HL-60 (cell line): ENCODE measurements at regions not wholly inside any gene's neighbourhood (a gene's known extent, or its start where the extent isn't known, plus 50 kb on each side); places are given as distances from the start of the nearest gene placed in this dataset.

Source experiments
- DNase-seq, 2 experiments: peaks; one replicate each; pipeline ENCODE4 v3.0.0-alpha.2; 2010 to 2020; ENCODE audit warnings: low read depth in 1 of 2, low spot score in 1 of 2
- H3K27ac ChIP-seq: fragments of 250-450 bp; sonication (Bioruptor Pico); replicated peaks from 2 replicates; pipeline ENCODE4 v1.5.1; 2020; ENCODE audit warnings: mild to moderate bottlenecking, moderate library complexity
- H3K27me3 ChIP-seq: fragments of 250-450 bp; sonication (Bioruptor Pico); 2 replicates; pipeline ENCODE4 v1.5.1; 2021; ENCODE audit warnings: mild to moderate bottlenecking, moderate library complexity; ENCODE audit not compliant: insufficient read depth, poor library complexity, severe bottlenecking
- H3K4me3 ChIP-seq: replicated peaks from 2 replicates; pipeline ENCODE4 v1.5.1; 2011; ENCODE audit warnings: mild to moderate bottlenecking, control low read depth, low read length; ENCODE audit not compliant: insufficient read depth
- GABPA ChIP-seq: IDR thresholded peaks from 2 replicates; pipeline ENCODE4 v1.6.1; 2012; ENCODE audit warnings: low read depth
- POLR2AphosphoS5 ChIP-seq: IDR thresholded peaks from 2 replicates; pipeline ENCODE4 v1.6.1; 2012; ENCODE audit warnings: low read depth
- SPI1 ChIP-seq: IDR thresholded peaks from 2 replicates; pipeline ENCODE4 v1.6.1; 2012; ENCODE audit warnings: low read depth, mild to moderate bottlenecking, borderline replicate concordance
- TF ChIP-seq, protein P1 (sequence below): IDR thresholded peaks from 2 replicates; pipeline ENCODE4 v1.6.1; 2012; ENCODE audit warnings: low read depth; ENCODE audit not compliant: insufficient replicate concordance
- TF ChIP-seq, protein P2 (sequence below): IDR thresholded peaks from one replicate; pipeline ENCODE4 v1.5.1; 2011; ENCODE audit warnings: low read length, control low read depth, inconsistent platforms; ENCODE audit not compliant: insufficient read depth

DNA sequence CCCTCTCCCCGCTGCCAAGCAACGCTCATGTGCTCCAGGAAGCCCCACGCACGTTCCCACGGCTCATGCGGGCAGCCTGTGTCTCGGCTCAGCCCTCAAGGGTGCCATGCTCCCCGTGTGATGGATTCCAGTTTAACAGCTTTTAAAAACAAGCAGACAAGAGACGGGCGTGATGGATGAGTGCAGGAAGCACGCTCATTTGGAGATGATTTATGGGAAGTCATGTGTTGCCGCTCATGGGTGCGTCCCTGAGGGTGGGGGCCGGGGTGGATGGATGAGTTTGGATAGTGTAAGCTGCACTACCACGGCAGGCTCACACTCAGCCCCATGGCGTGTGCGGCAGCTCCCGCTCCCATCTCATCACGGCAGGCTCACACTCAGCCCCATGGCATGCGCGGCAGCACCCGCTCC, 132.8 kb downstream of the RBFOX3 start:
- Histone ChIP-seq H3K4me3 (no peak overlapping the region), H3K27me3 (peaks cover 7% of the 10 kb centered on the region), H3K27ac (no peak overlapping the region)
- DNase-seq = no peak
- no peak for TF ChIP-seq SPI1
- no peak for TF ChIP-seq POLR2AphosphoS5
- TF ChIP-seq, protein P1, sequence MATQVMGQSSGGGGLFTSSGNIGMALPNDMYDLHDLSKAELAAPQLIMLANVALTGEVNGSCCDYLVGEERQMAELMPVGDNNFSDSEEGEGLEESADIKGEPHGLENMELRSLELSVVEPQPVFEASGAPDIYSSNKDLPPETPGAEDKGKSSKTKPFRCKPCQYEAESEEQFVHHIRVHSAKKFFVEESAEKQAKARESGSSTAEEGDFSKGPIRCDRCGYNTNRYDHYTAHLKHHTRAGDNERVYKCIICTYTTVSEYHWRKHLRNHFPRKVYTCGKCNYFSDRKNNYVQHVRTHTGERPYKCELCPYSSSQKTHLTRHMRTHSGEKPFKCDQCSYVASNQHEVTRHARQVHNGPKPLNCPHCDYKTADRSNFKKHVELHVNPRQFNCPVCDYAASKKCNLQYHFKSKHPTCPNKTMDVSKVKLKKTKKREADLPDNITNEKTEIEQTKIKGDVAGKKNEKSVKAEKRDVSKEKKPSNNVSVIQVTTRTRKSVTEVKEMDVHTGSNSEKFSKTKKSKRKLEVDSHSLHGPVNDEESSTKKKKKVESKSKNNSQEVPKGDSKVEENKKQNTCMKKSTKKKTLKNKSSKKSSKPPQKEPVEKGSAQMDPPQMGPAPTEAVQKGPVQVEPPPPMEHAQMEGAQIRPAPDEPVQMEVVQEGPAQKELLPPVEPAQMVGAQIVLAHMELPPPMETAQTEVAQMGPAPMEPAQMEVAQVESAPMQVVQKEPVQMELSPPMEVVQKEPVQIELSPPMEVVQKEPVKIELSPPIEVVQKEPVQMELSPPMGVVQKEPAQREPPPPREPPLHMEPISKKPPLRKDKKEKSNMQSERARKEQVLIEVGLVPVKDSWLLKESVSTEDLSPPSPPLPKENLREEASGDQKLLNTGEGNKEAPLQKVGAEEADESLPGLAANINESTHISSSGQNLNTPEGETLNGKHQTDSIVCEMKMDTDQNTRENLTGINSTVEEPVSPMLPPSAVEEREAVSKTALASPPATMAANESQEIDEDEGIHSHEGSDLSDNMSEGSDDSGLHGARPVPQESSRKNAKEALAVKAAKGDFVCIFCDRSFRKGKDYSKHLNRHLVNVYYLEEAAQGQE = no peak
- no peak for TF ChIP-seq GABPA
- TF ChIP-seq, protein P2, sequence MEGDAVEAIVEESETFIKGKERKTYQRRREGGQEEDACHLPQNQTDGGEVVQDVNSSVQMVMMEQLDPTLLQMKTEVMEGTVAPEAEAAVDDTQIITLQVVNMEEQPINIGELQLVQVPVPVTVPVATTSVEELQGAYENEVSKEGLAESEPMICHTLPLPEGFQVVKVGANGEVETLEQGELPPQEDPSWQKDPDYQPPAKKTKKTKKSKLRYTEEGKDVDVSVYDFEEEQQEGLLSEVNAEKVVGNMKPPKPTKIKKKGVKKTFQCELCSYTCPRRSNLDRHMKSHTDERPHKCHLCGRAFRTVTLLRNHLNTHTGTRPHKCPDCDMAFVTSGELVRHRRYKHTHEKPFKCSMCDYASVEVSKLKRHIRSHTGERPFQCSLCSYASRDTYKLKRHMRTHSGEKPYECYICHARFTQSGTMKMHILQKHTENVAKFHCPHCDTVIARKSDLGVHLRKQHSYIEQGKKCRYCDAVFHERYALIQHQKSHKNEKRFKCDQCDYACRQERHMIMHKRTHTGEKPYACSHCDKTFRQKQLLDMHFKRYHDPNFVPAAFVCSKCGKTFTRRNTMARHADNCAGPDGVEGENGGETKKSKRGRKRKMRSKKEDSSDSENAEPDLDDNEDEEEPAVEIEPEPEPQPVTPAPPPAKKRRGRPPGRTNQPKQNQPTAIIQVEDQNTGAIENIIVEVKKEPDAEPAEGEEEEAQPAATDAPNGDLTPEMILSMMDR = no peak

DNA sequence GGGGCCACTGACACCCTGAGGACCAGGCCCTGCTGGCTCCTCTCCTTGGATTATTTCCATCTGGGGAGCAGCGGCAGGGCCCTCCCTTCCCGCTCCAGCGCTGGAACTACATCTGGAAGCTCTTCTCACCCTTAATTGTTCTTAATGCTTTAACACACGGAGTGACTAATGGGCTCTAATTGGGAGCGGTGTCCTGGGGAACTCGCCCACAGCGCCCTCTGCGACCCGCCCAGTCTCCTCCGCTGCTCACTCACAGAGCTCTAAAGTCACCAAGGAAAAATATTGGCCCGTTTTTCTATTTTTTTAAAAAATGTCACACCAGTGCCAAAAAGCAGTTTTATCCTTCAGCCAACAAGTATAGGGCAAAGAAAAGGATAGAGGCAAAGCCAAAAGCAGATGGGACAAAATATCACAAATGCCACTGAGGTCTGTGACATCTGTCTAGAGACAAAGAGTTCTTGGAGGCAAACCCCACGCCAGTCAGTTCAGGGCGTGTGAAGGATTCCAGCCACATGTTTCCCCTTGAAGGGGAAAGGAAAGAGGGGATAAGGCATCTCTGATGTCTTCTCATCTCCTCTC, 134.7 kb downstream of the RBFOX3 start:
- no peak for TF ChIP-seq GABPA
- no peak for TF ChIP-seq POLR2AphosphoS5
- TF ChIP-seq SPI1 = no peak
- TF ChIP-seq, protein P1 = no peak
- TF ChIP-seq, protein P2 = no peak
- Histone ChIP-seq H3K4me3 (no peak overlapping the region), H3K27me3 (no peaks in the 10 kb centered on the region), H3K27ac (no peak overlapping the region)
- DNase-seq = no peak

DNA sequence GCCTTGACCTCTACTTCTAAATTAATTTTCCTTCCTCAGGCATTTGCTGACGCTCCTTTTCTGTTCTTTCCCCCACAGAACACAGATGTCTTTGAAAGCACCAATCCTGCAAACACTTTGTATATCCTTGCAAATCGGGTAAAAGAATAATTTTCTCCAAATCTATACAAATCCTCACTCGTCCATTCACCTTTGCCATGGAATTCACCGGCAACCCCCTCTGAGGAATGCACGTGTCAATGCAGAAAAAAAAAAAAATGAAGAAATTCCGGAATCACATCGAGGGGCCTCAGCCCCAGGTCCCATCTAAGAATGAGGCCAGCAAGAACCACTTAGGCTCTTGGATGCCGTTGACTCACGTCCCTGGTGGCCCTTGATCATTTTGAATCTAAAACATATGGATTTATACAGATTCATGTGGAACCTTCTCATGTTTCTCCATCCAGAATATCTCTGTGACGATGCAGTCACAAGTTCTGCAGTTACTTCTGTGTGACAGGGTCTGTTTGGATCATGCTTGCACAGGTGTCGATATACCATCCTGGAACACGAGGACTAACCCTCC, 136.9 kb downstream of the RBFOX3 start:
- H3K27ac ChIP-seq = no peak overlapping the region
- TF ChIP-seq GABPA (no peak), POLR2AphosphoS5 (no peak), SPI1 (no peak)
- TF ChIP-seq, protein P2 = no peak
- TF ChIP-seq, protein P1 = no peak
- H3K27me3 ChIP-seq = peaks cover 3% of the 10 kb centered on the region
- no peak overlapping the region for H3K4me3 ChIP-seq
- no peak for DNase-seq
